TTC549 (cell line): ENCODE measurements at regions not wholly inside any gene's neighbourhood (a gene's known extent, or its start where the extent isn't known, plus 50 kb on each side); places are given as distances from the start of the nearest gene placed in this dataset.

ENCODE experiments used
- FAIRE-seq: peaks from 2 replicates; lab custom pipeline; 2012; peaks lifted over from hg19 to GRCh38; lab: Jason Lieb, UNC

- peak; percentile 28 for FAIRE-seq
Measured at GRCh38 chr4:123841447-123842121, 445.0 kb downstream of the SPRY1 start.

DNA sequence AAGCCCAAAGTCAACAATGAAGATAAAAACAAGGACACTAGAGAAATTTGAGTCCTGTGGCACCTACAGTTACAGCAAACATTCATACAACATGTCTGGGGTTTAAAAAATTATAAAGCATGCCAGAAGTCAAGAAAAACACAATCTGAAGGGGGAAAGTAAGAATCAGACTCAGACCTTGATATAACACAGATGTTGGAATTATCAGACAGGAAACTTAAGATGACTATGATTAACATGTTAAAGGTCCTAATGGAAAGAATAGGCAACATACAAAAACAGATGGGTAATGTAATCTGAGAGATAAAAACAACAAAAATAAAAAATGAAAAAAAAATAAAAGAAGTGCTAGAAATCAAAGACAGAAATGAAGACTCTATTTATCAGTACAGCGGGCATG, 446.5 kb downstream of the SPRY1 start:
- FAIRE-seq, result peak; percentile 69

GRCh38 chr4:123844374-123844773, 447.8 kb downstream of the SPRY1 start:
- FAIRE-seq, result peak; percentile 70

- FAIRE-seq, result peak; percentile 82
Measured at GRCh38 chr4:123846092-123846491, 449.5 kb downstream of the SPRY1 start.

GRCh38 chr4:123846561-123846960, 450.0 kb downstream of the SPRY1 start:
- FAIRE-seq, result no peak

DNA sequence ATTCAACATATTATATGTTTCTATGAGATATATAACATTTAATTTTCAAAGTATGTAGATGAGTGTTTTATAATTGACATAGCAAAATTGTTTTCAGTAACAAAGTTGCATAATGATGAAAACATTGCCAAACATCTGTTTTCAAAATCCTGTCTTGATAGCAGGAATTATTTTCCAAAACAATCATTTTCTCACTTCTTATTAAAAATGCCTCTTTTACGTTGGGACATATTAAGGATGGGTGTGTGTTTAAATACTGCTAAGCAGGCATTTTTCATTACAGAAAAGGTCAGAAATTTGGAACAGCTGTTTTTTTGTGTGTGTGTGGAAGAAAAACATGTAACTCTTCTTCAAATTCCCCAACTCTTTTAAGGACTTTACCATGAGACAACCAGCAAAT, 452.0 kb downstream of the SPRY1 start:
- FAIRE-seq, result no peak

- peak; percentile 100 for FAIRE-seq
Measured at GRCh38 chr4:123849495-123849894, 452.9 kb downstream of the SPRY1 start.

DNA sequence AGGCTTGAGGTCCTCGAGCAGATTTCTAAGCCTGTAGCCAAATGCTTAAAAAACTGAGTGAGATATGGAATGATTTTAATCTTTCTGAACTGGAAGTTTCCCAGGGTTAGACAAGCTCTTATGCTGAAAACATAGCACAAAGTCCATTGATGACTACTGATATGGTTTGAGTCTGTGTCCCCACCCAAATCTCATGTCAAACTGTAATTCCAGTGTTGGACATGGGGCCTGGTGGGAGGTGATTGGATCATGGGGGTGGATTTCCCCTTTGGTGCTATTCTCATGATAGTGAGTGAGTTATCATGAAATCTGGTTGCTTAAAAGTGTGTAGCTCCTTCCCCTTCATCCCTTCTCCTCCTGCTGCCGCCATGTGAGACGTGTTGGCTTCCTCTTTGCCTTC, 454.9 kb downstream of the SPRY1 start:
- FAIRE-seq, result no peak

DNA sequence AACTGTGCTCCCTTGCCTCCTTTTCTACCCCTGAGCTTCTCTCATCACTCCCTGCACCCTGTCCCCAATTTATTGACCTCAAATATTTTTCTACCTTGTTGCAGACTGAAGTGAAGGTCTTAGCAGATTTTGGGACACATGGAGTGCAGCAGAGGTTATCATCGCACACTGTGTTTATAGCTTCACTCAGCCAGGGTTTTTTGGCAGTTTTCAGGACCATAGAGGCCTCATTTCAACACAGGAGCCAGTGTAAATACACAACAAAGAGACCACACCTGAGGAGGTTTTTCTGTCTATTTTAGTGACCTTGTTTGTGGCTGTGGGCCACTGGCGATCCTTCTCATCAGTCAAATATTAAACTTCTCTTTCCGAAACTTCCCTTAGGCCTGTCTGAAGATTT, 457.1 kb downstream of the SPRY1 start:
- no peak for FAIRE-seq

DNA sequence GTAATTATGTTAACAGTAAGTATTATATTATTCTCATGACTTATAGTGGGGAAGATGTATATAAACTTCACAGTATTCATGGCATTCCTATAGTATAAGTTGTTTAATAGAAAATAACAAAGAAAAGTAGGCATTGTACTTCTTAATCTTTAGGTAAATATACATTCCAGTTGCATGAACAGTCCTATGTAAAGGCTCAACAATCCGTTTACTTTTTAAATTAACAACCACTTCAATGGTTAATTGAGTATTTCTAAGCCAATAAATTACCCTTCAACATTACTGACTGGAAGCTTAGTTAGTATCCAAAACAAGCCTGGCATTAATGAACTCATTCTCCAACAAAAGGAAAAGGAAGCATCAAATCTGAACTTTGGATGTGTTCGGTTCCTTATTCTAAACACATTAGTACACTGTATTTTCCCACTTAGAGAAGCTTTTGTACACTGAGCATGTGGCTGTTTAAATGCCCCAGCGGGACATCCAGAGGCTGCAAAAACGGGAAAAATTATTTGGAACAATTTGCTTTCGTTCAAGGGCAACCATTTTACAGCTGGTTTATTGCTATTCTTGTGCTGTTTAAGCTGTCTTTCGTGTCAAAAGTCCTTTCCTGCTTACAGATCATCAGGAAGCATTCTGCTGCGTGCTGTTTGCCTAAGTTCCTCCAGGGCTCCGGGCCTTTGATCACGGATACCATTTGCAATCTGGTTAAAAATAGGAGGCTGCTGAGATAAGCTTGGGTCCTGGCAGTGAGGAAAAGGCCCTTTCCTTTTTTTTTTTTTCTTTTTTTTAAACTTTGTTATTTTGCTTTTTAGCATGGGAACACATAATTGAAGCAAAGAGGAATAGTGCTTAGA, 460.3 kb downstream of the SPRY1 start:
- peak; percentile 100 for FAIRE-seq

DNA sequence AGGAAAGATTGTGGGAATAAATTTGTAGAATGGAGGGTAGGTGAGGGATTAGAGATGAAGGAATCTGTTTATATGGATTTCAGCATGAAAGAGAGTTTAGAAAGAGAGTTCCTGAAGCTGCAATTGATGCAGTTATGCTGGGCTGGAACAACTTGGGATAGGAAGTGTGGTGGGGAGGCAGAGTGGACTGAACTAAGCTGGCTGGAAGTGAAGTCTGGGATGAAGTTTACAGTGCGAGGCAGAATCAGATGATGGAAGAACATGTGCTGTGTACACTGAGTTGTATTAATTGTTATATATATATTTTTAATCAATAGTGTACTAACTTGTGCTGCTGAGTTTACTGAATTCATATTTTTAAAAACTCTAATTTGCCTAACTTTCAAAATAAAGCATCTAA, 461.9 kb downstream of the SPRY1 start:
- FAIRE-seq, result no peak

DNA sequence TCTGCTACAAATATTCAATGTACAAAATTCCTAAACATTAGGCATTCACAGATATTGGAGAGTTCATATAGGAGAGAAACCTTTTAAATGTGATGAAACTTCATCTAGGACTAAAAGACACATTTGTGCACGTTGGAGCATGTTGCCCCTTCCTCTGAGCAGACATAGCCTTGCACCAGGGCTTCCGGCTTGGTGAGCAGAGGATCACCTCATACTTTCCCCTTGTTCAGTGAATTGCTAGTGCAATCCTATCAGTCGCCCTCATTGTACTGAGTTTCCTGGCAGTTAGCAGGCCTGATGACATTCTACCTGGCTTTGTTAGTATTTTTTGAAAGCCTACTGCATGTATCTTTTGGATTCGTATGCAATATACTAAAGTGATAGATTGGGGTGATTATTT, 466.2 kb downstream of the SPRY1 start:
- no peak for FAIRE-seq

GRCh38 chr4:123866796-123867195, 470.2 kb downstream of the SPRY1 start:
- FAIRE-seq, result no peak

DNA sequence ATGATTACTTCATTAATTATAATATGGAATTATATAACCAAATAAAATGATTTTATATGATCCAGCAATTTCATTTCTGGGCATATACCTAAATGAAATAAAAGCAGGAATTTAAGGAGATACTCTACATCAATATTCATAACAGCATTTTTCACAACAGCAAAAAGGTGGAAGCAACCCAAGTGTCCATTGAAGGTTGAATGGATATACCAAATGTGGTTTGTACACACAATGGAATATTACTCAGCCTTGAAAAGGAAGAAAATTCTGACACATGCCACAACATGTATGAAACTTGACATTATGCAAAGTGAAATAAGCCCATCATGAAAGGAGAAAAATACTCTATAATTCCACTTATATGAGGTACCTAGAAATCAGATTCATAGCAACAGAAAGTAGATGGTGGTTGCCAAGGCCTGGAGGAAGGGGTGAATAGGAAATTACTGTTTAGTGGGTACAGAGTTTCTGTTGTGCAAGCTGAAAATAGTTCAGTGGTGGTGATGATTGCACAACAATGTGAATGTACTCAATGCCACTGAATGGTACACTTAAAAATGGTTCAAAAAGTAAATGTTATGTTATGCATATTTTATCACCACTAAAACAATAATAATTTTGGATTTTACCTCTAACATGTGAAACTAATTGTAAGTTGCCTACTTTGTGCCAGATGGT, 471.5 kb downstream of the SPRY1 start:
- FAIRE-seq, result no peak

DNA sequence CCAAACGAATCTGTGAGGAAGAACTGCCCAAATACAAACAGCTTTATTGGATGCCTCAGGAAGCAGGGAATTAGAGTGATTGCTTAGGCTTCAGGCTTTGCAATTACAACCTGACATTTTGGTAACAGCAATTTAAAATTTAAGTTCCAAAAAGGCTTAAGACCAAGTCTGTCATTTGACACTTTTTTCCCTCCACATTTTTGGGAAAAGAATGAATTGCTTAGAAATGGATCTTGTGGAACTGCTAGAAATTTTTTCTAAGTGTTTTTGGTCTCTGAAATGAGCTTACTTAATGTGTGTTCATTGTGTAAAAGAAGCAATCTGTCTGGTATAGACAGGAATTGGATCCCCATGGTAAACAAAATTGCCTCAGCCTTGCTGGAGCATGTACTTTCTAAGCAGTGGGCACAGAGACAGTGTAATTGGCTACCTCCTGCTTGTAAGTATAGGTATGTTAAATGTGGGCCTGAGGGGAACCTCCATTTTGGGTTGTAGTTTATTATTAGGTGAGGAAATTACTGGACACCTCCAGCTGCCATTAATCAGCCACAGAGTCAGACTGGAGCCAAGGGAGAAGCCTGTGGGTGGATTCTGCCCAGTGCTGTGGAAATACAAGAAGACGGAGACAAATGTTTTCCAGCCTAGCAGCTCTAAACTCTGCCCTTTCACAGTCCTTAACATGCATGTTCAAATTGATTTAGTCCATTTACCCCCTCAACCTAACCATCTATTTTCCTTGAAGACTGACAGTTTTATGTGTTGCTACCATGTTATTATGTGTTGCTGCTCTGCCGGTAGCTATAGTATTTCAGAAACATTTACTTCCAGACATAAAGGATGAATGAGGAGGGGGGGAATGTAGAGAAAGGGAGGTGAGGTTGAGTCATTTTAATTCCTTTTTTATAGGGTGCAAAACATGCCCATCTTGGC, 473.0 kb downstream of the SPRY1 start:
- FAIRE-seq, result no peak

GRCh38 chr4:123870216-123870876, 473.8 kb downstream of the SPRY1 start:
- FAIRE-seq, result no peak

- FAIRE-seq, result no peak
Measured at GRCh38 chr4:123871341-123871740, 474.7 kb downstream of the SPRY1 start.

- no peak for FAIRE-seq
Measured at GRCh38 chr4:123874063-123874462, 477.5 kb downstream of the SPRY1 start.

DNA sequence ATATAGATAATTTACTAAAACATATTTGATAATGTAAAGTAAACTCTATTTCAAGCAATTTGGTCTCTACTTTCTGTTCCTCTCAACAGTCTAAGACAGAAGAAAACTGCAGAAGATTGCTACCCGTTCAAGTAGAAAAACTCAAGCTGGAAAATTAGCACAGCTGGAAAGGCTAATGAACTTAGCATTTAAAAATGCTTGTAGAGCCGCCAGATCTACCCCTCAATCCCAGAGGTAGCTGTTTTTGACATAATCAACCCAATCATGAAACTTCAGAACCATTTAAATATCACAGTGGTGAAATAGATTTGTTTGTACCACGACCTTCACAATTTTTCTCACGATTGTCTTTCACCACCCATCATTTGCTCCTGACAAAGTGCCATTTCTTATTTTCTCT, 479.5 kb downstream of the SPRY1 start:
- FAIRE-seq, result peak; percentile 91

DNA sequence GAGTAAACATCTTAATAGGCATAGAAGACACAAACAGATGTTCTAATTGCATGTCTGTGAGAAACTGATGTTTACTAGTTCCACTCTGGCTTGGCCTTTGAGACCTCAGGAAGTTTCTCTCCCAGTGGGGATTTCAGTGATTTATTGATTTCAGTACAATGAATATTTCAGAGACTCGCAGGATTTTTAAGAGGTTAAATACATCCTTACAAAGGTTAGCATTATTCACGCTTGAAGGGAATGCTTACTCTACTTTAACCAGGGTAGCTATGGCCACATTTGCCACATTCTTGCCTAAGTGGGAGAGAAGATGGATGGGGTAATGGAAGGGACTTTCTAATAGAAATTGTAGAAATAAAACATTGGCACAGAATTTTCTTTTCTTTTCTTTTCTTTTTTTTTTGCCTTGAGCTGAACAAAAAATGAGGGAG, 480.1 kb downstream of the SPRY1 start:
- no peak for FAIRE-seq

DNA sequence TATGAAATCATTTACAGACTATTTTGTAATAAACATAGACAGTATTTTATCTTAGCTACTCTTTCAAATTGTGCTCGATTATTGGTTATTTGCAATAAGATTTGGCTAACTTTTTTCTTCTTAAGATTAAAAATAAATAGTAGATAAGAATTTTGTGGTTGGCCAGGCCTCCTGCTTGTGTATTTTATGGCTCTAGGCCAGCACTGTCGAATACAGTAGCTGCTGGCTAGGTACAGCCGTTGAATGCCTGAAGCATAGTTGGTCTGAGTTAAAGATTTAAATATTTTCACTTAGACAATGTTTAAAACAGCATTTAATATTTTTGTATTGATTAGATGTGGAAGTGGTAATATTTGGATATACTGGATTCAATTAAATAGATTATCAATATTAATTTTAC, 481.0 kb downstream of the SPRY1 start:
- no peak for FAIRE-seq

DNA sequence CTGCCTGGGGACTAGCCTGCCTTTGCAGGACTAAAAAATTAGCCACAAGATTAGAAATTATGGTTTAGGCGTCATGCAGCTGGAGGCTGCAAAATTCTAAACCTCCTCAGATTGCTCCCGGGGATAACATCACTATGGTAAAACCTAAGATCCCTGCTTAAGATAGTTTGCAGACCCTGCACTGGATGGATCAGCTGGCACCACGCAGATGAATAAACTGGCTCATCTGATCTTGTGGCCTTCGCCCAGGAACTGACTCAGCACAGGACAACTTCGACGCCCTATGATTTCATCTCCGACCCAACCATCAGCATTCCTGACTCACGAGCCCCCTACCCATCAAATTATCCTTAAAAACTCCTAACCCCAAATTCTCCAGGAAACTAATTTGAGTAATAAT, 482.4 kb downstream of the SPRY1 start:
- FAIRE-seq, result no peak
